CD4-positive, alpha-beta T cell (primary cell): ENCODE measurements at regions not wholly inside any gene's neighbourhood (a gene's known extent, or its start where the extent isn't known, plus 50 kb on each side); places are given as distances from the start of the nearest gene placed in this dataset.

Experiments
- ATAC-seq: fragments of 200-7000 bp; cut with Tn5 transposase; one replicate; pipeline ENCODE4 v1.10.0; 2022; ENCODE audit warnings: mild to moderate bottlenecking; ENCODE audit not compliant: poor library complexity
- CTCF ChIA-PET: fragments of 350-600 bp; sonication (Branson Sonifier 250); formaldehyde crosslinking; loops from one replicate; lab custom pipeline; 2021; ENCODE audit warnings: antibody characterized with exemption, inconsistent platforms; lab: Charles Lee
- POLR2A ChIA-PET: fragments of 350-600 bp; sonication (Branson Sonifier 250); formaldehyde crosslinking; loops from one replicate; lab custom pipeline; 2021; ENCODE audit warnings: antibody characterized with exemption, inconsistent platforms; lab: Charles Lee
- DNase-seq, 14 experiments: peaks; one replicate each; pipeline ENCODE4 v3.0.0-alpha.2; 2013 to 2020; ENCODE audit warnings: mixed read lengths in 2 of 14
- H3K27ac ChIP-seq, 2 donors: one replicate each; pipeline versions ENCODE4 v1.5.1 to v1.7.0; 2013; ENCODE audit warnings: low read length in 2 of 2, low read depth in 1 of 2, mild to moderate bottlenecking in 1 of 2
- H3K27me3 ChIP-seq, 2 experiments: 1 replicate in 1 of 2; 2 replicates in 1 of 2; pipeline versions ENCODE4 v1.6.1 to v1.7.0; 2013; ENCODE audit warnings: low read length in 2 of 2, control low read depth in 1 of 2, mild to moderate bottlenecking in 1 of 2, moderate library complexity in 1 of 2; ENCODE audit not compliant: insufficient read depth in 2 of 2, control insufficient read depth in 1 of 2
- H3K36me3 ChIP-seq: one replicate; pipeline ENCODE4 v1.6.1; 2013; ENCODE audit warnings: low read length, control low read depth; ENCODE audit not compliant: insufficient read depth
- H3K4me1 ChIP-seq: one replicate; pipeline ENCODE4 v1.6.1; 2013; ENCODE audit warnings: low read length, control low read depth; ENCODE audit not compliant: insufficient read depth
- H3K4me3 ChIP-seq: one replicate; pipeline ENCODE4 v1.5.1; 2013; ENCODE audit warnings: mild to moderate bottlenecking, low read length, moderate library complexity
- H3K9me3 ChIP-seq, 2 experiments: 1 replicate in 1 of 2; 2 replicates in 1 of 2; pipeline versions ENCODE4 v1.6.1 to v1.7.0; 2013; ENCODE audit warnings: low read length in 2 of 2, mild to moderate bottlenecking in 2 of 2, control low read depth in 1 of 2, moderate library complexity in 1 of 2; ENCODE audit not compliant: control insufficient read depth in 1 of 2, insufficient read depth in 1 of 2
- H3K27ac Mint-ChIP-seq: one replicate; pipeline ENCODE4 v1.8.0; 2020; ENCODE audit warnings: mixed read lengths
- H3K27me3 Mint-ChIP-seq: one replicate; pipeline ENCODE4 v1.8.0; 2021; ENCODE audit warnings: mixed read lengths
- H3K36me3 Mint-ChIP-seq: one replicate; pipeline ENCODE4 v1.8.0; 2021; ENCODE audit warnings: low read depth, mixed read lengths
- H3K4me1 Mint-ChIP-seq: one replicate; pipeline ENCODE4 v1.8.0; 2021; ENCODE audit warnings: low read depth, mixed read lengths
- H3K4me3 Mint-ChIP-seq: one replicate; pipeline ENCODE4 v1.8.0; 2020; ENCODE audit warnings: mild to moderate bottlenecking, mixed read lengths
- H3K9me3 Mint-ChIP-seq: one replicate; pipeline ENCODE4 v1.8.0; 2020; ENCODE audit warnings: mixed read lengths
- intact Hi-C, 2 experiments: fragments of 100-400 bp; cut with DNase I in 1 of 2; cut with micrococcal nuclease in 1 of 2; formaldehyde crosslinking; loops; one replicate each; pipeline versions ENCODE4 v1.15.1 to v1.9.0; 2023 to 2025; cut with DNase I, micrococcal nuclease
- TF ChIP-seq, protein P1 (sequence below): fragments of 200-600 bp; IDR thresholded peaks from one replicate; pipeline ENCODE4 v1.8.0; 2022; ENCODE audit warnings: antibody characterized with exemption, mild to moderate bottlenecking

DNA sequence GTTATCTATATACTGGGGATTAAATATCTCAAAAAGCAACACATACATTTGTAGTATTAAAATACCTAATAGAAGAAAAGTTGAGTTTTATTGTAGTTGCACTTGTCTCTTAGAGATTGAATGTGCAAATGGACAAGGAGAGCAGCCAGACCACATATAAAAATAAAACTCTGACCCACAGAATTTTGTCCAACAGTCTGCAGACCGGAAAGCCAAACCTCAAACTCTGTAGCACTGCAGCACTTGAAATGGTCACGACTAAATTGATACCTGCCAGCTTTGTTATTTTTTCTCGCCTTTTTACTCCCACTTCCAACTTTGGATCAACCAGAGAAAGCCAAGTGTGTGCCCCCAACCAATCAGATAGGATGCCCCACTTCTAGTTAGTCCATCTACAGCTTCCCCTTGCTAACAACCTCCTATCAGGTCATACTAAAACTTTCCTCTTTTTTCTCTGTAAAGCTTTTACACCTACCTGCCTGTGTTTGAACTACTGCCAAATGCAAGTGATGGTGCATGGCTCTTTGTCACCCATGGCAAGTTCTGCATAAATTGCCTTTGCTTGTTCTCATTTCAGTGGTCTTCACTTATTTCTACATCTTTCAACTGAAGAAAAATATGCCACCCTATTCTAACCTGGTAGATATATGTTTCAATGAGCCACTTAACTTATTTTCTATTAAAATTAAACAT is 1250.7 kb upstream of the SPRY2 start:
- intact Hi-C loops: no loop called here
- ChIA-PET CTCF (no interaction called here), POLR2A (no interaction called here)
- no peaks in the 10 kb centered on the region for H3K9me3 ChIP-seq
- no peaks in the 10 kb centered on the region for H3K27me3 Mint-ChIP-seq
- H3K27ac Mint-ChIP-seq: no peak overlapping the region
- no peaks in the 10 kb centered on the region for H3K27me3 ChIP-seq
- TF ChIP-seq, protein P1, sequence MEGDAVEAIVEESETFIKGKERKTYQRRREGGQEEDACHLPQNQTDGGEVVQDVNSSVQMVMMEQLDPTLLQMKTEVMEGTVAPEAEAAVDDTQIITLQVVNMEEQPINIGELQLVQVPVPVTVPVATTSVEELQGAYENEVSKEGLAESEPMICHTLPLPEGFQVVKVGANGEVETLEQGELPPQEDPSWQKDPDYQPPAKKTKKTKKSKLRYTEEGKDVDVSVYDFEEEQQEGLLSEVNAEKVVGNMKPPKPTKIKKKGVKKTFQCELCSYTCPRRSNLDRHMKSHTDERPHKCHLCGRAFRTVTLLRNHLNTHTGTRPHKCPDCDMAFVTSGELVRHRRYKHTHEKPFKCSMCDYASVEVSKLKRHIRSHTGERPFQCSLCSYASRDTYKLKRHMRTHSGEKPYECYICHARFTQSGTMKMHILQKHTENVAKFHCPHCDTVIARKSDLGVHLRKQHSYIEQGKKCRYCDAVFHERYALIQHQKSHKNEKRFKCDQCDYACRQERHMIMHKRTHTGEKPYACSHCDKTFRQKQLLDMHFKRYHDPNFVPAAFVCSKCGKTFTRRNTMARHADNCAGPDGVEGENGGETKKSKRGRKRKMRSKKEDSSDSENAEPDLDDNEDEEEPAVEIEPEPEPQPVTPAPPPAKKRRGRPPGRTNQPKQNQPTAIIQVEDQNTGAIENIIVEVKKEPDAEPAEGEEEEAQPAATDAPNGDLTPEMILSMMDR: no peak
- ATAC-seq (no peak), DNase-seq (no peak)
- peaks cover 3% of the 10 kb centered on the region for H3K9me3 Mint-ChIP-seq
- H3K4me1 Mint-ChIP-seq: no peaks in the 10 kb centered on the region
- no peak overlapping the region for H3K4me3 ChIP-seq
- no peaks in the 10 kb centered on the region for H3K36me3 Mint-ChIP-seq
- H3K4me3 Mint-ChIP-seq: no peak overlapping the region
- no peaks in the 10 kb centered on the region for H3K4me1 ChIP-seq
- no peaks in the 10 kb centered on the region for H3K36me3 ChIP-seq
- H3K27ac ChIP-seq: no peak overlapping the region

DNA sequence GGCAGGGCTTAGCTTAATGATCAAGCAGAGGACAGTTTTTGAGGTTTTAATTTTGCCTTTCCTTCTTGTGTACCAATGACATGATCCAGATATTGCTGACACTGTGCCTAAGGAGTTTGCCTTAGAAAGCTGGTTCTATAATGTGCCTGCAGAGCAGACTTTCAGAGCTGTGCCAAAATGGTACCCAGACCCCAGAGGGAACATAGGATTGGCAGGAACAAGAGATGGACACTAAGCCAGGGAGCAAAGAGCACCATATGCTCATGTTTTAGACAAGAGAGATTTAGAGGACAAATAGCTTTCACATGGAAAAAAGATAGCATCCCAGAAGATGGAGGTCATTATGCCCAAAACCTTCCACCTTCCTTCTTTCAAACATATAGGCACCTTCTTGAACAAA is 1241.5 kb upstream of the SPRY2 start:
- peaks cover 6% of the 10 kb centered on the region for H3K9me3 Mint-ChIP-seq
- no peak overlapping the region for H3K27ac Mint-ChIP-seq
- no peaks in the 10 kb centered on the region for H3K27me3 ChIP-seq
- POLR2A ChIA-PET: no interaction called here
- no peaks in the 10 kb centered on the region for H3K9me3 ChIP-seq
- no peaks in the 10 kb centered on the region for H3K4me1 ChIP-seq
- DNase-seq (no peak), ATAC-seq (no peak)
- H3K36me3 Mint-ChIP-seq: no peaks in the 10 kb centered on the region
- H3K4me1 Mint-ChIP-seq: no peaks in the 10 kb centered on the region
- H3K4me3 Mint-ChIP-seq: no peak overlapping the region
- no peaks in the 10 kb centered on the region for H3K27me3 Mint-ChIP-seq
- CTCF ChIA-PET: no interaction called here
- no peak overlapping the region for H3K27ac ChIP-seq
- TF ChIP-seq, protein P1: no peak
- H3K4me3 ChIP-seq: no peak overlapping the region
- H3K36me3 ChIP-seq: no peaks in the 10 kb centered on the region
- intact Hi-C loops: no loop called here

DNA sequence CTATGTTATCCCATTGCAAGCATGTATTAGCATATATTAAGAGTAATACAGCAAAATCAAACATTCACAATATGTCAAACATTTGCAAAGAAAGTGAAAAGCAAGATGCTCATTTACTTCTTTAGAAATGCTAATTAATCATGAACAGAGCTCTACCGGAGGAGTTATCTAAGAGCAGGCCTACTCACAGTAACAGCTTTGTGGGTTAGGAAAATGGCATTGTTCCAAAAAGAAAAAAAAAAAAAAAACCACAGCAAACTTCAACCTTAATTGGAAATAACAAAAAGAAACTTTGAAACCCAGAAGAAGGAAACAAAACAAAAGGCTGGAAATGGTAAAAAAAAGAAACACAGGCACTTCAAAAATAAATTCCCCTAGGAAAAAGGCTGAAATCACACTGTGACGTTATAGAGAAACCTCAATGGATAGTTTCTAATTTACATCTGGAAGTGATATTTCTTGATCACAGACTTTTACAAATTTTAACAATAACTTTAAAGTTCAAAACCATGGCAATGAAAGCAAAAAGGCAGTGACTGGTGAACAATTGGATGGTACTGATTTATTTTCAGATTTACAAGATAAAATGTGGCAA is 1236.8 kb upstream of the SPRY2 start:
- TF ChIP-seq, protein P1: no peak
- Mint-ChIP-seq H3K9me3 (peaks cover 10% of the 10 kb centered on the region), H3K36me3 (no peaks in the 10 kb centered on the region), H3K4me3 (no peak overlapping the region), H3K27me3 (no peaks in the 10 kb centered on the region), H3K4me1 (no peaks in the 10 kb centered on the region), H3K27ac (no peak overlapping the region)
- H3K9me3 ChIP-seq: peaks cover 0 to 6% of the 10 kb centered on the region in 2 experiments
- no peaks in the 10 kb centered on the region for H3K27me3 ChIP-seq
- POLR2A ChIA-PET: no interaction called here
- H3K27ac ChIP-seq: no peak overlapping the region
- intact Hi-C loops: no loop called here
- no peaks in the 10 kb centered on the region for H3K4me1 ChIP-seq
- CTCF ChIA-PET: no interaction called here
- H3K36me3 ChIP-seq: no peaks in the 10 kb centered on the region
- ATAC-seq (no peak), DNase-seq (no peak)
- no peak overlapping the region for H3K4me3 ChIP-seq
